Lung (tissue), 11 donors: ENCODE measurements at regions not wholly inside any gene's neighbourhood (a gene's known extent, or its start where the extent isn't known, plus 50 kb on each side); places are given as distances from the start of the nearest gene placed in this dataset.
A peak's percentile ranks its signal among the peaks of the same experiment; 100 is the strongest.

Source experiments
- ATAC-seq: fragments of 200-7000 bp; cut with Tn5 transposase; one replicate; pipeline ENCODE4 v1.9.1; 2020; ENCODE audit warnings: moderate number of reproducible peaks; ENCODE audit not compliant: insufficient read depth, low FRiP score
- DNase-seq, 3 donors: peaks; one replicate each; pipeline ENCODE4 v3.0.0-alpha.2; 2013 to 2017
- H3K27ac ChIP-seq, 2 donors: one replicate each; pipeline ENCODE4 v1.5.1; 2013; ENCODE audit warnings: mild to moderate bottlenecking in 2 of 2, moderate library complexity in 2 of 2, control low read depth in 1 of 2, inconsistent platforms in 1 of 2, low read depth in 1 of 2, low read length in 1 of 2
- H3K27me3 ChIP-seq, 3 donors: one replicate each; pipeline ENCODE4 v1.5.1; 2013; ENCODE audit warnings: low read length in 2 of 3; ENCODE audit not compliant: control insufficient read depth in 3 of 3, insufficient read depth in 3 of 3
- H3K36me3 ChIP-seq, 4 donors: one replicate each; pipeline ENCODE4 v1.5.1; 2013; ENCODE audit warnings: low read length in 4 of 4, mild to moderate bottlenecking in 1 of 4, moderate library complexity in 1 of 4; ENCODE audit not compliant: control insufficient read depth in 4 of 4, insufficient read depth in 4 of 4
- H3K4me1 ChIP-seq, 5 donors: one replicate each; pipeline ENCODE4 v1.5.1; 2013; ENCODE audit warnings: low read length in 5 of 5, mild to moderate bottlenecking in 2 of 5, moderate library complexity in 1 of 5; ENCODE audit not compliant: control insufficient read depth in 5 of 5, insufficient read depth in 5 of 5
- H3K4me3 ChIP-seq: one replicate; pipeline ENCODE4 v1.5.1; 2013; ENCODE audit warnings: mild to moderate bottlenecking, control low read depth, moderate library complexity
- H3K9ac ChIP-seq, 2 donors: one replicate each; pipeline ENCODE4 v1.5.1; 2013; ENCODE audit warnings: low read length in 2 of 2, control low read depth in 1 of 2; ENCODE audit not compliant: insufficient read depth in 1 of 2
- H3K9me3 ChIP-seq, 4 donors: one replicate each; pipeline ENCODE4 v1.5.1; 2013; ENCODE audit warnings: low read length in 3 of 4, mild to moderate bottlenecking in 1 of 4, moderate library complexity in 1 of 4; ENCODE audit not compliant: control insufficient read depth in 4 of 4, insufficient read depth in 3 of 4
- CTCF ChIP-seq: IDR thresholded peaks from 2 replicates; pipeline ENCODE4 v1.5.1; 2012; ENCODE audit warnings: mild to moderate bottlenecking; ENCODE audit errors: control extremely low read depth, extremely low read depth
- WGBS, 2 donors: extraction: QIAGEN DNeasy Blood & Tissue Kit; methylation state at CpG; one replicate each; pipeline ENCODE4 v1.1.7; 2013; 5-methylcytosine and 5-hydroxymethylcytosine counted together
- donor health status: control.
- donor health status: control.
- donor health status: Bipolar disorder and iron deficiency.
- donor health status: healthy.
- donor health status: DM: yes; HTN: yes; CAD: no.

GRCh38 chr20:20864351-20865096 is 152.1 kb upstream of the RALGAPA2 start:
- peak in 2 of 3 donors; percentile 68 to 71 for DNase-seq

GRCh38 chr20:20860078-20860806 is 147.8 kb upstream of the RALGAPA2 start:
- peak; percentile 89 to 92 (median 91) for DNase-seq
- ATAC-seq: peak; percentile 69
- no peaks in the 10 kb centered on the region for H3K9me3 ChIP-seq
- no peak overlapping the region for H3K4me3 ChIP-seq
- WGBS, 2 donors: 15 to 18% methylated on average over 8 of the region's 8 CpGs
- H3K27me3 ChIP-seq: peaks cover 0 to 25% (median 4%) of the 10 kb centered on the region in 3 donors
- no peak overlapping the region for H3K9ac ChIP-seq
- H3K4me1 ChIP-seq: no peaks in the 10 kb centered on the region
- H3K36me3 ChIP-seq: no peaks in the 10 kb centered on the region
- TF ChIP-seq CTCF: peak; percentile 89
- H3K27ac ChIP-seq: no peak overlapping the region

More at GRCh38 chr20:20864351-20865096, 152.1 kb upstream of the RALGAPA2 start:
- H3K9ac ChIP-seq: no peak overlapping the region
- TF ChIP-seq CTCF: no peak
- H3K9me3 ChIP-seq: no peaks in the 10 kb centered on the region
- H3K4me3 ChIP-seq: no peak overlapping the region
- WGBS, 2 donors: 82 to 89% methylated on average over 3 of the region's 3 CpGs
- H3K27me3 ChIP-seq: peaks cover 0 to 10% (median 9%) of the 10 kb centered on the region in 3 donors
- H3K36me3 ChIP-seq: no peaks in the 10 kb centered on the region
- H3K4me1 ChIP-seq: no peaks in the 10 kb centered on the region
- H3K27ac ChIP-seq: no peak overlapping the region
- no peak for ATAC-seq

GRCh38 chr20:20859510-20859909 is 147.1 kb upstream of the RALGAPA2 start:
- WGBS, 2 donors: 29 to 56% methylated on average over 7 of the region's 7 CpGs
- Histone ChIP-seq H3K9me3 (no peaks in the 10 kb centered on the region), H3K27ac (no peak overlapping the region), H3K9ac (no peak overlapping the region), H3K36me3 (no peaks in the 10 kb centered on the region), H3K27me3 (peaks cover 0 to 25% (median 4%) of the 10 kb centered on the region in 3 donors), H3K4me3 (no peak overlapping the region), H3K4me1 (no peaks in the 10 kb centered on the region)
- no peak for DNase-seq
- no peak for ATAC-seq
- TF ChIP-seq CTCF: no peak
